ENCODE measurements at regions not wholly inside any gene's neighbourhood (a gene's known extent, or its start where the extent isn't known, plus 50 kb on each side); places are given as distances from the start of the nearest gene placed in this dataset.

DNA sequence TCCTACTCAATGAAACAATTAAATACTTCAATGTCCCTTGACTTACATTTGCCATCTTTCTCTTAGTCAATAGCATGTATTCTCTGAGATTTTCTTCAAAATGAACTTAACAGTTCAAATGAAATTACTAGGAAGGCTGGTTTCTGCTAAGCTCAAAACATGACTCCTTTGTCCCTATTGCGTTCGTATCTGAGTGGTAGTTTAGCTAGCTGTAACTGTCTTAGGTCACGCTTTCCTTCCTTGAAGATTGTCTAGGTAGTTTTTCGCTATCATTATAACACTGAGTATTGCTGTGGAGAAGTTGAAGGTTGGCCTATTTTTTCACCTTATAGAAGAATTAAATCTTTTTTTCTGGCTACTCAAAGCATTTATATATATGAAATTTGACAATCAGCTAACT, 1535.2 kb downstream of the PLA2G4A start (continued):
- TF ChIP-seq ZNF462 (CRISPR knock-in tag; IDR thresholded peaks at IDR 0.05) (no peak), POLR2AphosphoS5 (IDR thresholded peaks at IDR 0.05; ENCODE audit: low read depth) (no peak), CREB1 (CRISPR knock-in tag; IDR thresholded peaks at IDR 0.05; ENCODE audit: low read depth) (no peak)

GRCh38 chr1:188364927-188365449, 1536.2 kb downstream of the PLA2G4A start:
- Histone ChIP-seq H3F3A (replicated peaks; ENCODE audit: low read depth) (no peaks in the 10 kb centered on the region), H4K20me1 (replicated peaks; ENCODE audit: insufficient read depth) (no peaks in the 10 kb centered on the region), H3K27me3 (ENCODE audit: insufficient read depth) (no peaks in the 10 kb centered on the region), H3K36me3 (ENCODE audit: insufficient read depth) (no peaks in the 10 kb centered on the region), H3K4me3 (no peak overlapping the region), H2AFZ (no peak overlapping the region), H3K27ac (ENCODE audit: low read depth) (no peak overlapping the region), H3K4me2 (no peak overlapping the region), H3K9me2 (ENCODE audit: insufficient read depth) (no peaks in the 10 kb centered on the region), H3K4me1 (ENCODE audit: insufficient read depth) (peaks cover 30% of the 10 kb centered on the region), H3K79me2 (replicated peaks; ENCODE audit: insufficient read depth) (no peaks in the 10 kb centered on the region)
- TF ChIP-seq ZNF462 (CRISPR knock-in tag; IDR thresholded peaks at IDR 0.05) (peak; percentile 33; the same call in 1 of the 2 replicates), REST (IDR thresholded peaks at IDR 0.05; ENCODE audit: unreplicated experiment) (no peak), NANOG (IDR thresholded peaks at IDR 0.05; ENCODE audit: borderline replicate concordance) (no peak)
- no peaks in the 10 kb centered on the region for H3K9me3 Mint-ChIP-seq
- H3K27ac Mint-ChIP-seq, result no peak overlapping the region
- H3K4me1 Mint-ChIP-seq, result peaks cover 32% of the 10 kb centered on the region
- H3K4me3 Mint-ChIP-seq, result no peak overlapping the region
- ATAC-seq, result peak; percentile 70
- H3K36me3 Mint-ChIP-seq (ENCODE audit: low read depth), result no peaks in the 10 kb centered on the region
- peaks cover 2% of the 10 kb centered on the region for H3K27me3 Mint-ChIP-seq (ENCODE audit: insufficient read depth, low read depth, poor library complexity)
- peak; percentile 14 for DNase-seq (ENCODE audit: low spot score)

Data from GM23338 (cell line).